ENCODE measurements at regions not wholly inside any gene's neighbourhood (a gene's known extent, or its start where the extent isn't known, plus 50 kb on each side); places are given as distances from the start of the nearest gene placed in this dataset.

- WGBS, result 57% methylated on average over 3 of the region's 3 CpGs
- no peak overlapping the region for H3K9ac ChIP-seq (ENCODE audit: low read depth in 1 of 2, low read length in 2 of 2)
- TF ChIP-seq JUND (IDR thresholded peaks at IDR 0.05) (no peak), FOXA2 (IDR thresholded peaks at IDR 0.05) (no peak), HNF4G (IDR thresholded peaks at IDR 0.05) (no peak), NR2F2 (IDR thresholded peaks at IDR 0.05) (no peak), FOXA1 (IDR thresholded peaks at IDR 0.05) (no peak), MAX (IDR thresholded peaks at IDR 0.05) (no peak), ATF3 (IDR thresholded peaks at IDR 0.05) (no peak), ZBTB33 (IDR thresholded peaks at IDR 0.05) (no peak), HNF4A (conservative IDR thresholded peaks at IDR 0.05) (no peak), TAF1 (conservative IDR thresholded peaks at IDR 0.05) (no peak), SP1 (IDR thresholded peaks at IDR 0.05) (no peak), CTCF (IDR thresholded peaks at IDR 0.05; ENCODE audit: low read depth, low read length, missing input control) (no peak), YY1 (IDR thresholded peaks at IDR 0.05) (no peak), EGR1 (IDR thresholded peaks at IDR 0.05; ENCODE audit: low read depth in 2 of 2) (no peak), RXRA (IDR thresholded peaks at IDR 0.05) (no peak), RAD21 (IDR thresholded peaks at IDR 0.05) (no peak)
- no peaks in the 10 kb centered on the region for H3K9me3 ChIP-seq (ENCODE audit: control insufficient read depth in 4 of 4, low read length in 3 of 4)
- H3K4me1 ChIP-seq (ENCODE audit: control insufficient read depth in 4 of 4, insufficient read depth in 4 of 4, low read length in 3 of 4), result no peaks in the 10 kb centered on the region
- H3K27ac ChIP-seq (ENCODE audit: low read depth in 1 of 2, low read length in 2 of 2), result no peak overlapping the region
- peaks cover 0 to 2% (median 0%) of the 10 kb centered on the region in 4 donors for H3K27me3 ChIP-seq (ENCODE audit: control insufficient read depth in 4 of 4, insufficient read depth in 4 of 4, low read length in 3 of 4)
- no peak overlapping the region for H3K4me3 ChIP-seq (ENCODE audit: low read depth in 1 of 3, low read length in 3 of 3)
- no peaks in the 10 kb centered on the region for H3K36me3 ChIP-seq (ENCODE audit: control insufficient read depth in 4 of 4, insufficient read depth in 3 of 4, low read depth in 1 of 4, low read length in 3 of 4)
- DNase-seq (ENCODE audit: low spot score), result no peak
Observed at GRCh38 chr6:153526479-153526878, 395.4 kb upstream of the RGS17 start.

- Histone ChIP-seq H3K27ac (ENCODE audit: low read depth in 1 of 2, low read length in 2 of 2) (no peak overlapping the region), H3K27me3 (ENCODE audit: control insufficient read depth in 4 of 4, insufficient read depth in 4 of 4, low read length in 3 of 4) (peaks cover 0 to 2% (median 0%) of the 10 kb centered on the region in 4 donors), H3K36me3 (ENCODE audit: control insufficient read depth in 4 of 4, insufficient read depth in 3 of 4, low read depth in 1 of 4, low read length in 3 of 4) (no peaks in the 10 kb centered on the region), H3K4me1 (ENCODE audit: control insufficient read depth in 4 of 4, insufficient read depth in 4 of 4, low read length in 3 of 4) (no peaks in the 10 kb centered on the region), H3K9ac (ENCODE audit: low read depth in 1 of 2, low read length in 2 of 2) (no peak overlapping the region), H3K9me3 (ENCODE audit: control insufficient read depth in 4 of 4, low read length in 3 of 4) (no peaks in the 10 kb centered on the region), H3K4me3 (ENCODE audit: low read depth in 1 of 3, low read length in 3 of 3) (no peak overlapping the region)
- DNase-seq (ENCODE audit: low spot score), result no peak
- TF ChIP-seq HNF4G (IDR thresholded peaks at IDR 0.05), result no peak
- no peak for TF ChIP-seq REST (IDR thresholded peaks at IDR 0.05)
- no peak for TF ChIP-seq FOXA2 (IDR thresholded peaks at IDR 0.05)
- no peak for TF ChIP-seq RXRA (IDR thresholded peaks at IDR 0.05)
- TF ChIP-seq TAF1 (conservative IDR thresholded peaks at IDR 0.05), result no peak
- TF ChIP-seq RAD21 (IDR thresholded peaks at IDR 0.05), result no peak
- no peak for TF ChIP-seq SP1 (IDR thresholded peaks at IDR 0.05)
- no peak for TF ChIP-seq ZBTB33 (IDR thresholded peaks at IDR 0.05)
- TF ChIP-seq HNF4A (conservative IDR thresholded peaks at IDR 0.05), result no peak
- TF ChIP-seq EGR1 (IDR thresholded peaks at IDR 0.05; ENCODE audit: low read depth in 2 of 2), result no peak
- no peak for TF ChIP-seq NR2F2 (IDR thresholded peaks at IDR 0.05)
- no peak for TF ChIP-seq JUND (IDR thresholded peaks at IDR 0.05)
- TF ChIP-seq GABPA (IDR thresholded peaks at IDR 0.05 in 1 of 2, conservative IDR thresholded peaks at IDR 0.05 in 1 of 2), result no peak
- no peak for TF ChIP-seq MAX (IDR thresholded peaks at IDR 0.05)
- 43% methylated on average over 1 of the region's 1 CpG for WGBS
Observed at GRCh38 chr6:153525998-153526397, 394.9 kb upstream of the RGS17 start.
